Astrocyte (in vitro differentiated cells and primary cell): ENCODE measurements at regions not wholly inside any gene's neighbourhood (a gene's known extent, or its start where the extent isn't known, plus 50 kb on each side); places are given as distances from the start of the nearest gene placed in this dataset.

Source experiments
- CTCF ChIP-seq: IDR thresholded peaks from 2 replicates; pipeline ENCODE4 v1.5.1; 2011; ENCODE audit warnings: low read depth, mild to moderate bottlenecking, inconsistent platforms, low read length, moderate library complexity; ENCODE audit not compliant: insufficient read depth
- EZH2 ChIP-seq: IDR thresholded peaks from 2 replicates; pipeline ENCODE4 v1.6.1; 2012; ENCODE audit warnings: mild to moderate bottlenecking, low read length, inconsistent platforms; ENCODE audit not compliant: insufficient read depth

GRCh38 chr15:53210653-53211052, 420.5 kb upstream of the ONECUT1 start:
- TF ChIP-seq CTCF (no peak), EZH2 (no peak)
